Thoracic aorta (tissue), 2 donors: ENCODE measurements at regions not wholly inside any gene's neighbourhood (a gene's known extent, or its start where the extent isn't known, plus 50 kb on each side); places are given as distances from the start of the nearest gene placed in this dataset.

Source experiments
- ATAC-seq: fragments of 150-250 bp; one replicate; pipeline ENCODE4 v1.8.0; 2017; ENCODE audit warnings: low read depth; ENCODE audit not compliant: insufficient number of reproducible peaks, low FRiP score
- DNase-seq: peaks from one replicate; pipeline ENCODE4 v3.0.0-alpha.2; 2020; ENCODE audit warnings: low spot score
- H3K27ac ChIP-seq, 2 donors: fragments of 200-600 bp; sonication (generic); 1 replicate in 1 of 2; 2 replicates in 1 of 2; pipeline ENCODE4 v1.5.1; 2016; ENCODE audit warnings: mild to moderate bottlenecking in 2 of 2, moderate library complexity in 2 of 2
- H3K27me3 ChIP-seq: fragments of 200-600 bp; sonication (generic); replicated peaks from 2 replicates; pipeline ENCODE4 v1.6.0; 2016; ENCODE audit warnings: mild to moderate bottlenecking; ENCODE audit not compliant: insufficient read depth
- H3K36me3 ChIP-seq: fragments of 200-600 bp; sonication (generic); one replicate; pipeline ENCODE4 v1.5.1; 2016
- H3K4me1 ChIP-seq, 2 donors: fragments of 200-600 bp; sonication (generic); 1 replicate in 1 of 2; 2 replicates in 1 of 2; pipeline versions ENCODE4 v1.5.1 to v1.6.0; 2016; ENCODE audit warnings: low read depth in 2 of 2, mild to moderate bottlenecking in 1 of 2; ENCODE audit not compliant: control insufficient read depth in 1 of 2
- H3K4me3 ChIP-seq: fragments of 200-600 bp; sonication (generic); 2 replicates; pipeline ENCODE4 v1.5.1; 2016; ENCODE audit warnings: mild to moderate bottlenecking
- H3K9me3 ChIP-seq: fragments of 200-600 bp; sonication (generic); 2 replicates; pipeline ENCODE4 v1.5.1; 2016
- TF ChIP-seq, protein P1 (sequence below): fragments of 200-600 bp; sonication (generic); IDR thresholded peaks from one replicate; pipeline ENCODE4 v1.5.1; 2019; ENCODE audit warnings: antibody characterized with exemption

DNA sequence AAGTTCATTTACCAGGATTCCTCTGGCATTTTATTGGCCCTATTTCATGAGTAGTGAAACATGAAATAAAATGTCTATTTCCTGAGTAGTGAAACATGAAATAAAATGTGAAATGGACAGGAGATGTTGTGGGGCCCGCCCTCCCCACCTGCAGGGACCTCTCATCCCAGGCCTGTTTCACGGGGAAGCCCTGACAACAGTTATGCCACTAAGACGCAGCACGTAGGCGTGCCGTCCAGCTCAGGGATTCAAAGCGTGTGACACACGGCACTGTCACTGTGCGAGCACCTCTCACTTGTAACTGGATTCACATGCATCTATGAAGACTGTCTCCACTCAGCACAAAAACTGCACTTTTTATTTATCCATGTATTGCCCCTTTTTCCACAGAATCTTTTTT lies 83.4 kb upstream of the SNTG2 start:
- TF ChIP-seq, protein P1, sequence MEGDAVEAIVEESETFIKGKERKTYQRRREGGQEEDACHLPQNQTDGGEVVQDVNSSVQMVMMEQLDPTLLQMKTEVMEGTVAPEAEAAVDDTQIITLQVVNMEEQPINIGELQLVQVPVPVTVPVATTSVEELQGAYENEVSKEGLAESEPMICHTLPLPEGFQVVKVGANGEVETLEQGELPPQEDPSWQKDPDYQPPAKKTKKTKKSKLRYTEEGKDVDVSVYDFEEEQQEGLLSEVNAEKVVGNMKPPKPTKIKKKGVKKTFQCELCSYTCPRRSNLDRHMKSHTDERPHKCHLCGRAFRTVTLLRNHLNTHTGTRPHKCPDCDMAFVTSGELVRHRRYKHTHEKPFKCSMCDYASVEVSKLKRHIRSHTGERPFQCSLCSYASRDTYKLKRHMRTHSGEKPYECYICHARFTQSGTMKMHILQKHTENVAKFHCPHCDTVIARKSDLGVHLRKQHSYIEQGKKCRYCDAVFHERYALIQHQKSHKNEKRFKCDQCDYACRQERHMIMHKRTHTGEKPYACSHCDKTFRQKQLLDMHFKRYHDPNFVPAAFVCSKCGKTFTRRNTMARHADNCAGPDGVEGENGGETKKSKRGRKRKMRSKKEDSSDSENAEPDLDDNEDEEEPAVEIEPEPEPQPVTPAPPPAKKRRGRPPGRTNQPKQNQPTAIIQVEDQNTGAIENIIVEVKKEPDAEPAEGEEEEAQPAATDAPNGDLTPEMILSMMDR, result no peak
- no peak for ATAC-seq
- no peaks in the 10 kb centered on the region for H3K27me3 ChIP-seq
- H3K4me1 ChIP-seq, result no peaks in the 10 kb centered on the region
- no peak overlapping the region for H3K27ac ChIP-seq
- no peak overlapping the region for H3K4me3 ChIP-seq
- DNase-seq, result no peak
- H3K9me3 ChIP-seq, result no peaks in the 10 kb centered on the region
- H3K36me3 ChIP-seq, result no peaks in the 10 kb centered on the region

DNA sequence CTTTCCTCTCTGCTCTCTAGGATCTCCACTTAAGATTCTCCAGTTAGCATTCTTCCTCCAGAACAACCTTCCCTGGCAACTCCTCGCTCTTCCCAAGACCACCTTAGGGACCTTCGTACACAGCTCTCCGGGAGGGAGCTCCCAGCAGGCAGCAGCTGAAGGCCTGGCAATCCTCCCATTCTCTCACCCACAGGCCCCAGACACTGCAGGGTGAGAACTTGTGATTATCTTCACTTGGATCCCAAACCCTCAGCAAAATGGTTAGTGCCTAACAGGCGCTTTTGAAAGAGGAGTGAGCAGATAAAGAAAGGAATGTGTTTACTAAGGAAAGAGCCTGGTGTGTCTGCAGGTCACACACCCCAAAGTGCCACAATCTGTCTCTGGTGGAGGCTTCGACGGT lies 83.8 kb upstream of the SNTG2 start:
- H3K4me3 ChIP-seq, result no peak overlapping the region
- no peaks in the 10 kb centered on the region for H3K9me3 ChIP-seq
- no peak overlapping the region for H3K27ac ChIP-seq
- ATAC-seq, result no peak
- H3K27me3 ChIP-seq, result no peaks in the 10 kb centered on the region
- no peaks in the 10 kb centered on the region for H3K4me1 ChIP-seq
- DNase-seq, result no peak
- no peaks in the 10 kb centered on the region for H3K36me3 ChIP-seq
- TF ChIP-seq, protein P1, result no peak

DNA sequence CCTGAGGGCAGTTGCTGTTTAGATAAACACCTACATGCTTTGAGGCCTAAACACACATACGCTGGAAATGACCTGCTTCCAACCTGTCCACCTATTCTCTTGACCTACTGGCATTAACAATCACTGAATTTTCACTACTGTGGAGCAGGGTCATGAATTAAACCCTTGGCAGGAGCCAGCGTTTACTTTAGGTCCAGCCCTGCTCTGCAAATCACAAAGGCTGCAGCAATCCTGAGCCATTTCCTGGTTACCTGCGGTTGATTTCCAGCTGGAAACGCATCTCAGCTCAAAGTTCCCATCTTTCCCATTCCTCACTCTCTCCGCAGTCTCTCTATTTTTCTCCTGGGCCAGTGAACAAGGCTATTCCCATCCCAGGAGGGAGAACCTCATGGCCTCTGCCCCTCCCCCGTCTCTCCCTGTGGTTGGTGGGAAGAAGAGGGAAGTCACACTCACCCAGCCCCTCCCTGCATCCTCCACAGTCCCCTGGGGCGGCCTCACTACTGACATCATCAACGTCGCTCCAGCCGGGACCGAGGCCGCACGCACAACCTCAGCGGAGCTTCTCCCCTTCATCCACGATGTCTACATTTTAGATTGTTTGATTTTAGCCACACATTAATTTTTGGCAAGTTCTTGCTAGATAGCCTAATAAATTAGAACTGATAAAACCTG lies 84.5 kb upstream of the SNTG2 start:
- no peaks in the 10 kb centered on the region for H3K36me3 ChIP-seq
- ATAC-seq (no peak), DNase-seq (no peak)
- no peaks in the 10 kb centered on the region for H3K4me1 ChIP-seq
- H3K27ac ChIP-seq, result no peak overlapping the region
- H3K4me3 ChIP-seq, result no peak overlapping the region
- no peaks in the 10 kb centered on the region for H3K9me3 ChIP-seq
- H3K27me3 ChIP-seq, result no peaks in the 10 kb centered on the region
- TF ChIP-seq, protein P1, result no peak

DNA sequence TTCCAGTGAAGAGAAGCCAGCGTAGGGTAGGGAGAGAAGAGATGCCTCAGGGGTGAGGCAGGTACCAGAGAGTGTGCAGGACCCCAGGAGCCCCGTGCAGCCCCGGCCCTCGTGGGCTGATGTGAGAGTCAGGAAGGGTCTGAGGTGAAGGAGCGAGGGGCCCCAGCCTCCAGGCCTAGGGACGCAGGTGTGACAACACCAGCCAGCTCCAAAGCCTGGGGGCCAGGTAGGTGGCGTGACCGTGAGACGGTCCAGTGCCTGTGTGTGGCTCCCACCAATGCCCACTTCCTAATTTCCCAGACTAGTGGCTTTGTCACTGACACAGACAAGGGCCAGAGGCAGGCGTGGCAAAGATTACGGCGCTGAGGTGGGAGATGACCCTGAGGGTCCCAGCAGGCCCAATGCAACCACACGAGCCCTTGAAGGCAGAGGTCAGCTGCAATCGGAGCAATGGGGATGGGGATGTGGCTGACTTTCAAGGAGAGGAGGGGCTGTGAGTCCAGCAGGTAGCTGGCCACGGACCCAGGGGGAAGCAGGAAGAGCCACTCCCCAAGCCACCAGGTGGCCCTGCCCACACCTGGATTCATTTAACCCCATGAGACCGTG lies 86.0 kb upstream of the SNTG2 start:
- no peaks in the 10 kb centered on the region for H3K9me3 ChIP-seq
- TF ChIP-seq, protein P1, result no peak
- no peak overlapping the region for H3K27ac ChIP-seq
- H3K27me3 ChIP-seq, result no peaks in the 10 kb centered on the region
- ATAC-seq, result no peak
- no peaks in the 10 kb centered on the region for H3K4me1 ChIP-seq
- H3K4me3 ChIP-seq, result no peak overlapping the region
- H3K36me3 ChIP-seq, result no peaks in the 10 kb centered on the region
- DNase-seq, result no peak

DNA sequence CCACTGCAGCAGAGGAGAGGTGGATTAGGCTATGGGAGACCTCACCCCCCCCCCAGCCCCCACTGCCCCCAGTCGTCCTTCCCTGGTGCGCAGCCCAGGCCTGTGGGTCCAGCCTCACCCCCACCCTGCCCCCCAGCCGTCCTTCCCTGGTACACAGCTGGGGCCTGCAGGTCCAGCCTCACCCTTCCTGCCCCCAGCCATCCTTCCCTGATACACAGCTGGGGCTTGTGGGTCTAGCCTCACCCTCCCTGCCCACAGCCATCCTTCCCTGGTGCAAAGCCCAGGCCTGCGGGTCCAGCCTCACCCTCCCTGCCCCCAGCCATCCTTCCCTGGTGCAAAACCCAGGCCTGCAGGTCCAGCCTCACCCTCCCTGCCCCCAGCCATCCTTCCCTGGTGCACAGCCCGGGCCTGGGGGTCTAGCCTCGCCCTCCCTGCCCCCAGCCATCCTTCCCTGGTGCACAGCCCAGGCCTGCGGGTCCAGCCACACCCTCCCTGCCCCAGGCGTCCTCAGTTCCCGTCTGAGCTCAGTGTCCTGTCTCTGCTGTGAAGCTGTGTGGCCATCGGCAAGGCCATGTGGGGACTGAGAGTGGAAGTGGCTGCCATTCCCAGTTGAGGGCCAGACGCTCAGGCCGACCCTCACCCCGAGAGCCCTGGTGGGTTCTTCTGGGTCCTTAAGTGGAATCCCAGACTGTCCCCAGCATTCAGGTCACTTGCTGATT lies 86.8 kb upstream of the SNTG2 start:
- ATAC-seq, result no peak
- no peaks in the 10 kb centered on the region for H3K36me3 ChIP-seq
- H3K9me3 ChIP-seq, result no peaks in the 10 kb centered on the region
- no peak overlapping the region for H3K27ac ChIP-seq
- H3K4me1 ChIP-seq, result no peaks in the 10 kb centered on the region
- no peak overlapping the region for H3K4me3 ChIP-seq
- no peak for DNase-seq
- no peaks in the 10 kb centered on the region for H3K27me3 ChIP-seq
- TF ChIP-seq, protein P1, result no peak
